ENCODE measurements at regions not wholly inside any gene's neighbourhood (a gene's known extent, or its start where the extent isn't known, plus 50 kb on each side); places are given as distances from the start of the nearest gene placed in this dataset.

DNA sequence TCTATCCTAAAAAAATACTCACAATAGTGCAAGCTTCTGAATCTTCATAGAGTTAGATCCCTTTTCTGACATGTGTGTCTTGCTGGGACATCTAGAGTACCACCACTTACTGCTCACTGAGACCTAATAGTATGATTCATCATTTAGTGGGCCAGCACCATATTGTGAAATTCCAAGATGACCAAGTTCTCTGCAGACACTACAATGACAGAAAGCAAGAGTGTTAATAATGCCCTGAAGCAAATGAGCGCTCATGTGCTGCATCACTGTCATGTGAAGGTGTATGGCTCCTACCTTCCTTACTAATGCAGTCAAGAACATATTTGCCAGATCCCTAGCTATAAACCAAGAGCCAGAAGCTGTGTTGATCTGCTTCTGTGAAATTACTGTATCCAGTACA lies 606.2 kb upstream of the NXPH2 start:
- H3K4me3 ChIP-seq, result no peak overlapping the region
- ATAC-seq (ENCODE audit: insufficient read depth, low FRiP score) (no peak), DNase-seq (no peak)
- no peak overlapping the region for H3K9ac ChIP-seq (ENCODE audit: insufficient read depth in 1 of 2, low read length in 2 of 2)
- H3K27me3 ChIP-seq (ENCODE audit: control insufficient read depth in 3 of 3, insufficient read depth in 3 of 3, low read length in 2 of 3), result no peaks in the 10 kb centered on the region
- TF ChIP-seq, protein P1, sequence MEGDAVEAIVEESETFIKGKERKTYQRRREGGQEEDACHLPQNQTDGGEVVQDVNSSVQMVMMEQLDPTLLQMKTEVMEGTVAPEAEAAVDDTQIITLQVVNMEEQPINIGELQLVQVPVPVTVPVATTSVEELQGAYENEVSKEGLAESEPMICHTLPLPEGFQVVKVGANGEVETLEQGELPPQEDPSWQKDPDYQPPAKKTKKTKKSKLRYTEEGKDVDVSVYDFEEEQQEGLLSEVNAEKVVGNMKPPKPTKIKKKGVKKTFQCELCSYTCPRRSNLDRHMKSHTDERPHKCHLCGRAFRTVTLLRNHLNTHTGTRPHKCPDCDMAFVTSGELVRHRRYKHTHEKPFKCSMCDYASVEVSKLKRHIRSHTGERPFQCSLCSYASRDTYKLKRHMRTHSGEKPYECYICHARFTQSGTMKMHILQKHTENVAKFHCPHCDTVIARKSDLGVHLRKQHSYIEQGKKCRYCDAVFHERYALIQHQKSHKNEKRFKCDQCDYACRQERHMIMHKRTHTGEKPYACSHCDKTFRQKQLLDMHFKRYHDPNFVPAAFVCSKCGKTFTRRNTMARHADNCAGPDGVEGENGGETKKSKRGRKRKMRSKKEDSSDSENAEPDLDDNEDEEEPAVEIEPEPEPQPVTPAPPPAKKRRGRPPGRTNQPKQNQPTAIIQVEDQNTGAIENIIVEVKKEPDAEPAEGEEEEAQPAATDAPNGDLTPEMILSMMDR (IDR thresholded peaks at IDR 0.05; ENCODE audit: control extremely low read depth, extremely low read depth), result no peak
- no peaks in the 10 kb centered on the region for H3K9me3 ChIP-seq (ENCODE audit: control insufficient read depth in 4 of 4, insufficient read depth in 3 of 4, low read length in 3 of 4)
- WGBS, 2 donors, result 97% methylated on average over 1 of the region's 1 CpG
- no peak overlapping the region for H3K27ac ChIP-seq (ENCODE audit: low read depth in 1 of 2, low read length in 1 of 2)
- H3K36me3 ChIP-seq (ENCODE audit: control insufficient read depth in 4 of 4, insufficient read depth in 4 of 4, low read length in 4 of 4), result no peaks in the 10 kb centered on the region
- H3K4me1 ChIP-seq (ENCODE audit: control insufficient read depth in 5 of 5, insufficient read depth in 5 of 5, low read length in 5 of 5), result no peaks in the 10 kb centered on the region

DNA sequence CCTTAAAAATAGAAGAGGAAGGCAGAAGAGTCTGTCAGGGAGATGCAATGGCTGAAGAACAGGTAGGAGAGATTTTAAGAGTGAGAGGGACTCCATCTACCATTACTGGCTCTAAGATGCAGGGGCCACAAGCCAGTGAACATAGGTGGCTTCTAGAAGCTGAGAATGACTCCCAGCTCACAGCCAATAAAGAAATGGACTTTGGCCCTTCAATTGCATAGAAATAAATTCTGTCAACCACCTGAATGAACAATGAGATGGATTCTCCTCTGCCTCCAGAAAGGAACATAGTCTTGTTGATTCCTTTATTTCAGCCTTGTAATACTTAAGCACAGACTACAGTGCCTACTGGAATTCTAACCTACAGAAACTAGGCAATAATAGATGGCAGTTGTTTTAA lies 603.3 kb upstream of the NXPH2 start:
- Histone ChIP-seq H3K4me3 (no peak overlapping the region), H3K9ac (ENCODE audit: insufficient read depth in 1 of 2, low read length in 2 of 2) (no peak overlapping the region), H3K9me3 (ENCODE audit: control insufficient read depth in 4 of 4, insufficient read depth in 3 of 4, low read length in 3 of 4) (no peaks in the 10 kb centered on the region), H3K27me3 (ENCODE audit: control insufficient read depth in 3 of 3, insufficient read depth in 3 of 3, low read length in 2 of 3) (no peaks in the 10 kb centered on the region), H3K36me3 (ENCODE audit: control insufficient read depth in 4 of 4, insufficient read depth in 4 of 4, low read length in 4 of 4) (no peaks in the 10 kb centered on the region), H3K27ac (ENCODE audit: low read depth in 1 of 2, low read length in 1 of 2) (no peak overlapping the region), H3K4me1 (ENCODE audit: control insufficient read depth in 5 of 5, insufficient read depth in 5 of 5, low read length in 5 of 5) (no peaks in the 10 kb centered on the region)
- TF ChIP-seq, protein P1 (IDR thresholded peaks at IDR 0.05; ENCODE audit: control extremely low read depth, extremely low read depth), result no peak
- no peak for ATAC-seq (ENCODE audit: insufficient read depth, low FRiP score)
- DNase-seq, result no peak

DNA sequence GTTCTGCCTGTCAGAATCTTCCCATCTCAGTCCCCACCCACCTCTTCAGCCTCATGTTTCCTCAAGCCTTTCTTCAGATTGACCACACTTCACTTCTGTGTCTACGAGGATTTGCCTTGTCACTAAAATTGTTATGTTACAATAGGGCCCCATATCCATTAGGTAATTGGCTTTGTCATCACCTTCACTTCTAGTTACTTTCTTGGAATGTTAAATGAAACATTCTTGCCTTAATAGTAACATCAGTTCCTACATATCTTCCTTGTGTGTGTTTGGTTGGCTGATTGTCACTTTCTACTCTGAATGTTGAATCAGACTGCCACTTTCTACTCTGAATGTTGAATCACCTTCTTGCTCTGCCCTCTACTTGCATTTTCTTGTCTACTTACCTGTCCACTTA lies 599.9 kb upstream of the NXPH2 start:
- H3K4me1 ChIP-seq (ENCODE audit: control insufficient read depth in 5 of 5, insufficient read depth in 5 of 5, low read length in 5 of 5), result no peaks in the 10 kb centered on the region
- 46 to 67% methylated on average over 1 of the region's 1 CpG for WGBS, 2 donors

DNA sequence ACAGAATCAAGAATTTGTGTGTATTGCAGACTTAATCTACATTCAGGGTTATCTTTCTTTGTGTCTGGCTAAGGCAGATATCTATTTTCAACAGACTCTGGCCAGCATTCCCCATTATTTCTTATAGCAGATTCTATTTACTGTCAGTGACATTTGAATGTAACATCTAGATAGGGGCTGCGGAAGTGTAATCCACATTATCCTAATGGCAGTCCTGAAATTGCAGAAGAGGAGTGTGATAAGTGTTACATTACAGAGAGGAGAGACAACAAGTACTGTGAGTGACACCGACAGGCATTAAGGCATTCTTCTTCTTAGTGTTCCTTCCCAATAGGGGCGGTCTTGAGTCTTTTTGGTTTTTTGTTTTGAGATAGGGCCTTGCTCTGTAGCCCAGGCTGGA lies 598.2 kb upstream of the NXPH2 start:
- DNase-seq (no peak), ATAC-seq (ENCODE audit: insufficient read depth, low FRiP score) (no peak)
- TF ChIP-seq, protein P1 (IDR thresholded peaks at IDR 0.05; ENCODE audit: control extremely low read depth, extremely low read depth), result no peak
- Histone ChIP-seq H3K27ac (ENCODE audit: low read depth in 1 of 2, low read length in 1 of 2) (no peak overlapping the region), H3K36me3 (ENCODE audit: control insufficient read depth in 4 of 4, insufficient read depth in 4 of 4, low read length in 4 of 4) (no peaks in the 10 kb centered on the region), H3K4me1 (ENCODE audit: control insufficient read depth in 5 of 5, insufficient read depth in 5 of 5, low read length in 5 of 5) (no peaks in the 10 kb centered on the region), H3K4me3 (no peak overlapping the region), H3K9me3 (ENCODE audit: control insufficient read depth in 4 of 4, insufficient read depth in 3 of 4, low read length in 3 of 4) (no peaks in the 10 kb centered on the region), H3K9ac (ENCODE audit: insufficient read depth in 1 of 2, low read length in 2 of 2) (no peak overlapping the region), H3K27me3 (ENCODE audit: control insufficient read depth in 3 of 3, insufficient read depth in 3 of 3, low read length in 2 of 3) (no peaks in the 10 kb centered on the region)
- WGBS, 2 donors, result 84% methylated on average over 3 of the region's 3 CpGs

More for the DNA sequence above, 599.9 kb upstream of the NXPH2 start:
- no peaks in the 10 kb centered on the region for H3K27me3 ChIP-seq (ENCODE audit: control insufficient read depth in 3 of 3, insufficient read depth in 3 of 3, low read length in 2 of 3)
- H3K9ac ChIP-seq (ENCODE audit: insufficient read depth in 1 of 2, low read length in 2 of 2), result no peak overlapping the region
- DNase-seq, result no peak
- H3K9me3 ChIP-seq (ENCODE audit: control insufficient read depth in 4 of 4, insufficient read depth in 3 of 4, low read length in 3 of 4), result no peaks in the 10 kb centered on the region
- H3K36me3 ChIP-seq (ENCODE audit: control insufficient read depth in 4 of 4, insufficient read depth in 4 of 4, low read length in 4 of 4), result no peaks in the 10 kb centered on the region
- H3K4me3 ChIP-seq, result no peak overlapping the region
- H3K27ac ChIP-seq (ENCODE audit: low read depth in 1 of 2, low read length in 1 of 2), result no peak overlapping the region
- TF ChIP-seq, protein P1 (IDR thresholded peaks at IDR 0.05; ENCODE audit: control extremely low read depth, extremely low read depth), result no peak
- ATAC-seq (ENCODE audit: insufficient read depth, low FRiP score), result no peak

Data from lung (tissue), 11 donors.